ENCODE measurements at regions not wholly inside any gene's neighbourhood (a gene's known extent, or its start where the extent isn't known, plus 50 kb on each side); places are given as distances from the start of the nearest gene placed in this dataset.

DNA sequence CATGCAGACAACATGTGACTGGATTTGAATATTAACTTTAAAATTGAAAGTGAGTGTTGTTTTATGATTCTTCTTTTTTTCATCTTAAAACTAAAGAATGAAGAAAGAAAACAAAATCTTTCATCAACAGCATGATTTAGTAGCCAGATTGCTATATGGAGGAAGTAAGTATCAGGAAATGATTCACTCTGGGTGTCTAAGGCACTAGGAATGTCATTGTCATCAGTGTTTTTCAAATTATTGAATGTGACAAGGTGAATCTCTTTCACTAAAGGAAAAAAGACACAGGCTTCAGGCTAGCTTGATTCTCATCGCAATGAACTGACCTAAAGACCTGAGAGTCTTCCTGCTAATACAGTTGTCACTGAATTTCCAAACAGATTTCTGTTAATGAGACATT is 430.1 kb downstream of the FBXO15 start:
- intact Hi-C loops (cut with DNase I, micrococcal nuclease) = no loop called here
- ATAC-seq (no peak), DNase-seq (no peak)

DNA sequence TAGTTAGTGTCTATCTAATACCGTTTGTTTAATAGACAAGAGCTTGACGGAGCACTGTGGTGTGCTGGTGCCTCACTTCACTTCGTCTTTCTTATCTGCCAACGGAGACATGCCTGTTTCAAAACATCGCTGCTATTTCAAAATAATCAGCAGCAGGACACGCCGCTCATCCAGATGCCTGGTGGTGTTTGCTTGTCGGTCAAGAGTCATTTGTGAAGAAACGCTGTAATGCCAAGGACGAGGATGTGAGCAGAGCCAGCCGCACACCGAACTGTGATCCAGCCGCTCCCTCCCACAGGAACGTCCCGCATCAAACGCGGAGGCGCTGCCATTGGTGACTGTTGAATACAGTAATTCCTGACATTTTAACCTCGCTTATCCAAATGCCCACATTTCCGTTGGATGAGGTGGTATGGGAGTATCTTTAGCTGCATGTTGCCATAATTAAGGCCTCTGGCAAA is 432.4 kb downstream of the FBXO15 start:
- no peak for DNase-seq
- intact Hi-C loops (cut with DNase I, micrococcal nuclease) = no loop called here
- ATAC-seq = no peak

DNA sequence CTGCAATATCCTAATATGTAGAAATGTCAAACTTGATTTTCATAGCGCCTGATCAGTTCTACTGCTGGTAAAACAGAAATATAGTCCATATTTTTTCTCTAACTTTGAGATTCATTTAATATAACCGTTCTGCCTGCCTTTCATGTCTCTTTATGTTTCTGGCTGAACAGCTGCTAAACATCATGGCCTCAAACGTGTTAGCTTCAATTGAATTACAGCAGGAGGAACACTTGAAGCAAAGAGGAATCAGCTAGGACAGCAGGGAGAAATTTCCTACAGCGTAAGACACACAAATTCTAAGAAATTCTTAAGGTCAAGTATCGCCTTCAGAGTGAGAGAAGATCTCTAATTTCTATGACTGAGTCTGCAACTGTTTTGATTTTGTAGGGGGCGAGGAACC is 433.2 kb downstream of the FBXO15 start:
- DNase-seq (no peak), ATAC-seq (no peak)
- intact Hi-C loops (cut with DNase I, micrococcal nuclease) = no loop called here

DNA sequence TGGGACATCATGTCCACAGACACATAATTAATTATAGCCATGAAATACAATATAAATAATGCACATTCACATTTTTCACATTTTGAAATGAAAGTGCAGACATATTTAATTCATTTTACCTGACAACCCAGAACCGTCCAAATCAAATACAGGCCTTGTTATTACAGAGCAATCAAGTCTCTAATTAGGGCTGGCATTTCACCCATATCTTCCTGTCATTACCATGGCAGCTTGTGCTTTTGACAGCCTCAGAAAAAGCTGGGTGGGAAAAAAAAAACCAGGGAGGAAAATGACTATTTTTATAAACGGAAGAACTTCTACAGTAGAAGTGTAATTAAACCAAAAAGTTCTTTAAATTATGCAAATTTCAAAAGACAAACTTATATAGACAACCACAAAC is 436.4 kb downstream of the FBXO15 start:
- intact Hi-C loops (cut with DNase I, micrococcal nuclease) = no loop called here
- ATAC-seq = no peak
- no peak for DNase-seq

DNA sequence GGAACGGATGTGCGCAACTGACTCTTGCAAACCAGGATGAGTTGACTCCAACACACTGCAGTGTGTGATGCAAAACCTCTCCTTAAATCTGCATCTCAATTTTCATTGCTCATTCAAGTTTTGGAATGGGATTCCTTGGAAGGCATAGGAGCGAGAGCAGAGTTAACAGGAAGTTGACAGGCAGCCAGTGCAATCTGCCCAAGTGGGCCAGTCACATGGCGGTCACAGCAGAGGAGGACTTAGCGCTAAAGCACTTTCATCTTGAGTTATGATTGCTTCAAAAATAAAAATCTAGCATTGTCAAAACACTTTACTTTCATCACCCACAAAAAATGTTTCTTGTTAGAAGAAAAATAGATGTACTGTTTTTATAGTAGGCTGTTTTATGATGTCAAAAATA is 439.0 kb downstream of the FBXO15 start:
- intact Hi-C loops (cut with DNase I, micrococcal nuclease) = no loop called here
- no peak for DNase-seq
- no peak for ATAC-seq

DNA sequence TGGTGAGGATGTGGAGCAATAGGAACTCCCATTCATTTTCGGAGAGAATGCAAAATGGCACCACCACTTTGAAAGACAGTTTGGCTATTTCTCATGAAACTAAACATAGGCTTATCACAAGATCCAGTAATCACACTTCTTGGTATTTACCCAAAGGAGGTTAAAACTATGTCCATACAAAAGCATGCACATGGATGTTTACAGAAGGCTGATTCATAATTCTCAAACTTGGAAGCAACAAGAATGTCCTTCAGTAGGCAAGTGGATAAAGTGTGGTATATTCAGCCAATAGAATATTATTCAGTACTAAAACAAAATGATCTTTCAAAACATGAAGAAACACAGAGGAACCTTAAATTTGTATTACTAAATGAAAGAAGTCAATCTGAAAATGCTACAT is 440.6 kb downstream of the FBXO15 start:
- intact Hi-C loops (cut with DNase I, micrococcal nuclease) = no loop called here
- DNase-seq = no peak
- no peak for ATAC-seq

DNA sequence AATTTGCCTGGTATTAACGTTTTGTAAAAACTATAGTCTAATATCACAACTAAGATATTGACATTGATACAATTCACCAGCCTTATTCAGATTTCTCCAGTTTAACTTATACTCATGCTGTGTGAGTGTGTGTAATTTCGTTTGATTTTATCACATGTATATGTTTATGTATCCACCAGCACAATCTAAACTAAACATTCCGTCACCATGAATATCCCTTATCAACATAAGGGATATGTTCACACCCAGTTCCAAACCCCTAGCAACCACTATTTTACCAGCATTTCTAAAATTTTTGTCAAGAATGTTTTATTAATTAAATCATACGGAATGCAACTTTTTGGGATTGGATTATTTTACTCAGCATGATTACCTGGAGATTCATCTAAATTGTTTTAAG is 450.3 kb downstream of the FBXO15 start:
- intact Hi-C loops (cut with DNase I, micrococcal nuclease) = no loop called here

DNA sequence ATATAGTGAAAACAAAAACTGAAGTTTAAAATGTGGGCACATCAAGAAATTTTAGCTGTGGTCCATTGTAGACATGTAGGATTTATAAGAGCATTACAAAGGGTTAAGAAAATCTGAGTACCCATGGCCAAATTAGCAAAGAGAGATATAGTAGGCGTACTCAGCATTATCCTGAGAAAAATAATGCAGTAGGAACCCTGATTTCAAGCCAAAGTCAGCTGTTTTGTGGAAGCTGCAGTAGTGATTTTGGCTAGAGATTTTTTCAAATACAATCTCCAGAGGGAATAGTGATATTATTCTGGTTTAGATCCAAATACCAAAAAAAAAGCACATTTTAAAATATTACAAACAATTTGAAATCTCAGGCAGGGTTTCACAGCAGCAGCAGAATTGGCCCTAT is 450.9 kb downstream of the FBXO15 start:
- no peak for DNase-seq
- intact Hi-C loops (cut with DNase I, micrococcal nuclease) = no loop called here
- ATAC-seq = no peak

More for the DNA sequence above, 450.3 kb downstream of the FBXO15 start:
- ATAC-seq = no peak
- no peak for DNase-seq

DNA sequence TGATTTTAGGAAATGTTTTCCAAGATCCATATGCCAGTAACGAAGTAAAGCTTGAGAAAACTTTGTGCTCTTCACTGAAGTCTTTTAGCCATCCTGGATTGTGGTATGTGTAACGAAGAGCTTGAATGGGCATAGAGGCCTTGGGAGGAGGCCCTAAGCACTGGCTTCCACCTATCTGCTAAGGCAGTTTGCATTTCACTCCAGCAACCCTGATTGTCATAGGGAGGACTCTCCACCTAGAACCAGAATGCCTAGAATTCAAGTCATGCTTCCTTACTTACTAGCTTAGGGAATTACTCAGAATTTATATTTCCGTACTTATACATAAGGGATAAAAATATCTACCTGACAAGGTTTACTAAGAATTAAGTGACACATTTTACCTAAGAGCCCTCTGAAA is 451.5 kb downstream of the FBXO15 start:
- intact Hi-C loops (cut with DNase I, micrococcal nuclease) = no loop called here
- no peak for ATAC-seq

DNA sequence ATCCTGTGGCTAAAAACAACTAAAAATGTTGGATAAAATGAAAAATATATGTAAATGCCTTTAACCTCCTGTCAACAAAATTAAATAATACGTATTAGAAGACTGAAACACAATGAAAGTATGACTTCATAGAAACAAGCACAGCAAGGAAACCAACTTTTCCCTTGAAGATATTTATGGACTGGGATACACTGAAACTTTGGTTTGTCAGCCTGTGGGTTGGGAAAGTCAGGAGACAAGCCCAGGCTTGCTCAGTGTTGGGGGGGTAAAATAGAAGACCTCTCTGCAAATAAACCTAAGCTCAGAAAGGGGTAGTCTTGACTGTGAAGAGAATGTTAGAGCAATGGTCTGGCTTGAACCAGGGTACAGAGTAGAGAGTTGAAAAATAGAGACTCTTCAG is 454.5 kb downstream of the FBXO15 start:
- ATAC-seq (no peak), DNase-seq (no peak)
- intact Hi-C loops (cut with DNase I, micrococcal nuclease) = no loop called here

More for the DNA sequence above, 451.5 kb downstream of the FBXO15 start:
- no peak for DNase-seq

DNA sequence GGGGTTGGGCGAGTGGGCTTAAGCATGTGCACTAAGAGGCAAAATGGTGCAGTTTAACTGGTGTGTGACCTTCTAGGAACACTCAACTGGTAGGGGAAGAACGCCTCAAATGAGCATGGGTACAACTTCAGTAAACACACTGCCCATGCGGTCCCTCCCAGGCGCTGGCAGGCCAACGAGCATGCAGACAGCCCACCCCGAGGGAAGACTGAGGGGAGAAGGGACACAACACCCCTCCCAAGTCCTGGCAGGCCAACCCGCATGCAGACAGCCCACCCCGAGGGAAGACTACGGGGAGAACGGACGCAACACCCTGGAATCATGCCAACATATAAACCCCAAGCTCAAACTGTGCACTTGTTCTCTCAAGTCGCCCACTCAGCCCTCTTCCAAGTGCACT is 456.0 kb downstream of the FBXO15 start:
- DNase-seq = no peak
- no peak for ATAC-seq
- intact Hi-C loops (cut with DNase I, micrococcal nuclease) = no loop called here

DNA sequence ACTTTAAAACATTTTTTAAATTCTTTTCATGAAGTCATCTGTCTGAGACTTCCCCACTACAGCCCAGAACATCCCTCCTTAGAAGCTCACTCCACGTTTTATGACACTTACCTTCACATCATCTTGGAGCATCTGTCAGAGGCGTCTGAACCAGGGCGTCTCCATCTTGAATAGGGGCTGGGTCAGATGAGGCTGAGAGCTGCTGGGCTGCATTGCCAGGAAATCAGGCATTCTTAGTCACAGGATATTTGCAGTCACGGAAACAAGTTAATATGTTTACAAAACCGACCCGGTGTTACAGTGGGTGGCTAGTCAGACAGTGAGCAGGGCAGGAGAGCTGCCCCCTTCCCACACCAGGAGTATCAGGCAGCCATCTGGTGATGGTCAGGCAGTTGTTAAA is 456.5 kb downstream of the FBXO15 start:
- ATAC-seq = no peak
- intact Hi-C loops (cut with DNase I, micrococcal nuclease) = no loop called here
- no peak for DNase-seq

DNA sequence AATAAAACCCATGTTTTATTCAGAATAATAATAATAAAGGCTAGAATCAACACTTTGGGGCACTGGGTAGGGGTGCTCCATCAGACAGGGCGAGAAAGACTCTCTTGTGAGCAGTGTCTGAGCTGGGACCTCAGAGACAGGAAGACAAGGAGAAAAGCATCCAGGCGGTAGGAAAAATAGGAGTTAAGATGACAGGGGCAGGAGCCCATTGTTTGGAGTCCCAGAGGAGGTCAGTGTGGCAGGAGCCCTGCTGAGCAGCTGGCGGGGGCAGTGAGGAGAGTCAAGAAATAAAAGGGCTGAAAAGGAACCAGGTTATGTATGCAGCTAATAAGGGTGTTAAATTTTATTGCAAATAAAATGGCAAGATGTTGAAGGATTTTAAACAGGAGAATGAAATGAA is 457.4 kb downstream of the FBXO15 start:
- no peak for DNase-seq
- ATAC-seq = no peak
- intact Hi-C loops (cut with DNase I, micrococcal nuclease) = no loop called here

DNA sequence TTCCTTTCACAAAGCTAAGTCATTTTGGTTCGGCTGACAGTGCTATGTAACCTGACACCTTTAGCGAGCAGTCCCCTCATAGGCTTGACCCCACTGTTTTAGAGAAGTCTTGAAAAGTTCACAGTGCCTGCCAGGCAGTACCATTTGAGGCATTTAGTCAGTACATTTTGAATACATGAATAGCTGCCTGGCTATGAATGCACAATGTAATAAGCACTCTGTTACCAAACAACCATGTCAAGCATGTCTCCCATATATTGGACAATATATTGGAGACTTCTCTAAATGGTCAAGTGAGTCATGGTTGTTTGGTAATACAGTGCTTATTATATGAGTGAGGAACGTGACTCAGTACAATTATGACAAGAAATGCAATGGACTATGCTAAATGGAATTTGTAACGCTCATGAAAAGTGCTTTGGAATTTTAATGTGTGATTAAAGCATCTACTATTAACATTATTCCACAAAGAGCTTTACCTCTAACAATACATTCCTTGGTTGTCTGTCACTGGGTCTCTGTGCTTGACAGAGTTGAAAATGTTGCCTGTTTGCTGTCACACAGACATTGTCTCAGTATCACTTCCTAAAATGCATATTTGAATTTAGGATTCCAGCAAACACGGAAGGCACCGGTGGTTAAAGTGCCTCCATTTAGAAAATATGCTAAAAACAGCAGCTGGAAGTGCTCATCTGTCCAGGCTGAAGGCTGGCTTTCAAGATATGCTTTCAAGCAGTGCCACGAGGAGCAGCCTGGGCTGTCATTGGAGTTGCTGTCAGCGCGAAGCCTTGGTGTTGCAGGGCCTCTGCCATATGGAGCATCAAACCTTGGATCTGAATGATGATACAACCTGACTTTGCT is 458.6 kb downstream of the FBXO15 start:
- DNase-seq (no peak), ATAC-seq (no peak)
- intact Hi-C loops (cut with DNase I, micrococcal nuclease) = no loop called here

DNA sequence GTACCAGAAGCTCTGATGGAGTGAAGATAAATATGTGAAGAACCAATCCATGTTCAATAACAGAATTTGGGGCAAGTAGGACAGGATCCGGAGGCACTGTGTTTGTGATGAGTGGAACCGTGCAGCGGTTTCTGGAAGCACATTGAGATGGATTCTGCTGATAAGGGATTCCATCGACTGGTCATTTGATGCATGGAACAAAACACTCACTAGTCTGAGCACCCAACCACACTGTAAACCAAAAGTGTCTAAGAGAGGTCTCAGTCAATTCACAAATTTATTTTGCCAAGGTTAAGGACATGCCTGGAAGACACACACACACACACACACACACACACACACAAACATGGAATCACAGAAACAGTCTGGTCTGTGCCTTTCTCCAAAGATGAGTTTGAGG is 459.5 kb downstream of the FBXO15 start:
- intact Hi-C loops (cut with DNase I, micrococcal nuclease) = no loop called here
- ATAC-seq = no peak
- no peak for DNase-seq

DNA sequence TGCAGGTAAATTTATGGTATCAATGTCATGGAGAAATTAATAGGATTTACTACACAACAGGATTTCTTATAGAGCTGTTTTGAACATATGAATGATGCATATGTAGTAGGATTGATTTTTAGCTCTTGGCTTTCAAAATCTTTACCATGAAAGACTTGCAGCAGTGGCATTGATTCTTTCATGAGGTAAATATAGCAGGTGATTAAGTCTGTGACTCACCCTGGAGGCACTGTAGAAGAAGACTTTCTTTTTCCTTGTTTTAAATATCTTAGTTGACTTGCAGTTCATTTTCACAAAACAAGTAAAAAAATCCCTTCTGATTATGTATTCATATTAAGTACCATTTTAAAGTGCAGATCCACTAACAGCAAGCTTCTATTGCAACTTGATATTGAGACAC is 463.0 kb downstream of the FBXO15 start:
- DNase-seq (no peak), ATAC-seq (no peak)
- intact Hi-C loops (cut with DNase I, micrococcal nuclease) = no loop called here

DNA sequence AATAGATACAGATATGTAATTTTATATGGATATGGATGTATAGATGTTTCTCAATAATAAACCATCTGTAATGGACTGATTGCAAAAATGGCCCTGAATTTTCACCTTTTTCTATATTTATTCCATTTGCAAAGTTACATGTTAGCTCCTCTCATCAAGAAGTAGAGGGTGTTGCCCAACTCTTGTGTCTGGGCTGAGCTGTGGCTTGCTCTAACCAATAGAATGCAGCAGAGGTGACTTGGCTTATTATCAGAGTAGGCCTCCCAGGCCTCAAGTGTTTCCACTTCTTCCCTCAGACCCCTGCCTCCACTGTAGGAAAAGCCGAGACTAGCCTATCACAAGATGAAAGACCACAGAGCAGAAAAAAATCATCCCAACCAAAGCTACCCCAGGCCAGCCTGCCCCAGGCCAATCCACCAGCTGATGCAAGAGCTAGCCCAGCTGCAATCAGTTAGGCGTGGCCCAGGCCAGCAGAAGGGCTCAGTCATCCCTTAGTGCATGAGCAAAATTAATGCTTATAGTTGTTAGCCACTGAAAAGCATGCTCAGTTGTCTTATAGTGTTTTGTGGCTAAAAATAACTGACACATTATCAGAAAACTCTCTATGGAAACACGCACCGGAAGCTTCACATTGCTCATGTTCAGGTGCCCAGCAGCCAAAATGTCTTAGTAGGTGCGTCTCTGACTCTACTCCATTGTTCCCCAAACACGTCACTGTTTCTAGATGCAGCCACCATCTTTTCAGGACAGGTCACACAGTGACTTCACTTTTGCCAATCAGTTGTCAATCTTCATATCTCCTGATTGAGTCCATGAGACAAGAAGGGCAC is 464.0 kb downstream of the FBXO15 start:
- intact Hi-C loops (cut with DNase I, micrococcal nuclease) = no loop called here
- DNase-seq = no peak
- ATAC-seq = no peak

DNA sequence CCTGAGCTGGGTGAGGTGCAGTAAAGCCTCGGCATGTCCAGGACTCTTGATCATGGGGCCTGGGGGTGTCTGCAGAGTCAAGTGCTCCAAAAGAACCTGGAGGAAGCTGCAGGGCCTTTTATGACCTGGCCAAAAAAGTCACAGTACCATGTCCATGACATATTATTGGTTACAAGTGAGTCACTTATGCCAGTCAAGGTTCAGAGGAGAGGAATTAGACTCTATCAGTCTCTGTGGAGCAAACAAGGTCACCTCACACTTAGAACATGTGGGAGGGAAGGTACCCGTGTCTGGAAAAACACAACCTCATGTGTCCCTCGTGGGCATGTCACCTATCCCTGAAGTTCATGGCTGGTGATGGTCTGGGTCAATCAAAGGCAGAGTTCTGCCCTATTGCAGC is 465.7 kb downstream of the FBXO15 start:
- intact Hi-C loops (cut with DNase I, micrococcal nuclease) = no loop called here
- ATAC-seq (no peak), DNase-seq (no peak)

DNA sequence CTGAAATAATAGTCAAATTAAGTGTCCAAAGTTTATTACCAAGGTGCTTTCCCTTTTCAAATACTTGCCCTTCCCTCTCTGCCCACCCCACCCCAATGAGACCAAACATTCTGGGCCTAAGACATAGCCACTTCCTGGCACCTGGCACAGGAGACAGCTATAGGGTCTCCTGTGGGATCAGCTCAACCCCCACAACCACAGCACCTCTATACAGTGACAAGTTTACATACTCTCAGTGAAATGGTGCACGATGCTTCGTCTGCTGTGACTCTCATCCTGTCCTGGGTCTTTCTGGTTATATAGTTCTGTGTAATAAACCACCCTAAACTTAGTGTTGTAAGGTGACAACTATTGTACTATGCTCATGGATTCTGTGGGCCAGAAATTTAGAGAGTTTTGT is 466.2 kb downstream of the FBXO15 start:
- intact Hi-C loops (cut with DNase I, micrococcal nuclease) = no loop called here
- no peak for ATAC-seq
- no peak for DNase-seq

DNA sequence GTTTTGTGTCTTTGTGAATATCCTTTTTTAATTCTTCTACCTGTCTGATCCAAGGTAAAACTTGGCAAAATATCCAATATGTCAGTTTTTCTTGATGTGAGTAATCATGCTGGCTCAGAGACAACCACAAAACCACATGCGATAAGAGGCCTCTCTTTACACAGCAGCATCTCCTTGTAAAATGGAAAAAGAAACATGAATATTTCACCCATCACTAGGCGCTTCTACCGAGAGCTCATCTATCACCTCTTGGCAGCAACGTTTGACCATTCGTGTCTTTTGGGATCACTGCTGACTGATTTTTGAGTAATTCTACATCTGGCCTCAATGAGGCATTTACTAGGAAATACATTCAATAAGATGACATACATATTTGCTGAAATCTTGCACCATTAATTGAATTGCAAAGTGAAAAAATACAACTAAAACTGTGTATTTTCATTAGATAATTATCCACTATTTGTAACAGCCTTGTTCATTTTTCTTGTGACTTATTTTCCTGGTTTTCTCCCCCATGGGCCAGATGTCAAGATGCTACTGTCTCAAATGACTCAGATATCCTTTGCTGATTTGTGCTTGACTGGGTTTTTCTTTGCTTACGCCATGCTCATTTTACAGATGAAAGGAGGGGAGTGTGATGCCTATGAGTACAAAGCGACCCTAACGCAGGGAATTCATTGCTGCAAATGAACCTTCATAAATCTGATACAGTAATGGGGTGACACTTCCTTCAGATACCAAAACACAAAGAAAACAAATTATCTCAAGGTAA is 467.5 kb downstream of the FBXO15 start:
- DNase-seq = no peak
- ATAC-seq = no peak
- intact Hi-C loops (cut with DNase I, micrococcal nuclease) = no loop called here
